RWPE2 (cell line): ENCODE measurements at regions not wholly inside any gene's neighbourhood (a gene's known extent, or its start where the extent isn't known, plus 50 kb on each side); places are given as distances from the start of the nearest gene placed in this dataset.

Experiments
- ATAC-seq: fragments of 200-7000 bp; cut with Tn5 transposase; 3 replicates; pipeline ENCODE4 v1.9.1; 2021; ENCODE audit warnings: low read depth
- DNase-seq: peaks from one replicate; pipeline ENCODE4 v3.0.0-alpha.2; 2020; ENCODE audit warnings: low spot score
- H3K27ac ChIP-seq: fragments of 450-650 bp; 2 replicates; pipeline ENCODE4 v1.5.1; 2017; ENCODE audit warnings: mild to moderate bottlenecking; ENCODE audit not compliant: poor library complexity, severe bottlenecking
- H3K27me3 ChIP-seq: fragments of 250-450 bp; sonication (Bioruptor Pico); 2 replicates; pipeline ENCODE4 v1.5.1; 2021; ENCODE audit warnings: mild to moderate bottlenecking, moderate library complexity; ENCODE audit not compliant: insufficient read depth, poor library complexity, severe bottlenecking
- H3K36me3 ChIP-seq: fragments of 250-450 bp; sonication (Bioruptor Pico); 2 replicates; pipeline ENCODE4 v1.5.1; 2020; ENCODE audit warnings: low read depth, mild to moderate bottlenecking, moderate library complexity
- H3K4me1 ChIP-seq: fragments of 250-450 bp; sonication (Bioruptor Pico); 2 replicates; pipeline ENCODE4 v1.5.1; 2021; ENCODE audit warnings: mild to moderate bottlenecking, moderate library complexity; ENCODE audit not compliant: insufficient read depth, poor library complexity, severe bottlenecking
- H3K4me3 ChIP-seq: fragments of 250-450 bp; sonication (Bioruptor Pico); 2 replicates; pipeline ENCODE4 v1.5.1; 2021; ENCODE audit warnings: mild to moderate bottlenecking, moderate library complexity; ENCODE audit not compliant: severe bottlenecking
- H3K9me3 ChIP-seq: fragments of 250-450 bp; sonication (Bioruptor Pico); 2 replicates; pipeline ENCODE4 v1.5.1; 2021; ENCODE audit warnings: mild to moderate bottlenecking, moderate library complexity; ENCODE audit not compliant: severe bottlenecking
- TF ChIP-seq, protein P1 (sequence below): fragments of 450-650 bp; IDR thresholded peaks from one replicate; pipeline ENCODE4 v1.5.1; 2017; ENCODE audit warnings: mild to moderate bottlenecking, moderate library complexity; ENCODE audit not compliant: poor library complexity, severe bottlenecking

DNA sequence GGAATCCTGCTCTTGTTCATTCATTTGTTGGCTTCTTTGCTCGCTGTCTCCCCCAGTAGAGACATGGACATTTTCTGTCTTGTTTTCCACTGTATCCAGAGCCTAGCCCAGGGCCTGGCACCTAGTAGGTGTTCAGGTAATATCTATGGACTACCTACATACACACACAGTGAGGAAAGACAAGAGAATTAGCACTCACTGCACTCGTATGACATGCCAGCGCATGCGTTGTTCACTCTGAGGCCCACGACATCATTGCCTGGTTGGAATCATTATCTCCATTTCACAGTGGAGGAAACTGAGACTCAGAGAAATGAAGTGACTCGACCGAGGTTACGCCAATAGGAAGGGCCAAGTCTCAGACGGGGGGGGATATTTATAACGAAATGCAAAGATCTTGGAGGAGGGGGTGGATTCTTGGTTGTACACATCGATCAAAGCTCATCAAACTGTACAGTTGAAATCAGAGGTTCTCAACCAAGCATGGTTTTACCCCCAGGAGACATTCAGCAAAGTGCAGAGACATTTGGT is 140.1 kb upstream of the PTPN1 start:
- no peak overlapping the region for H3K4me3 ChIP-seq
- ATAC-seq (no peak), DNase-seq (no peak)
- no peaks in the 10 kb centered on the region for H3K36me3 ChIP-seq
- H3K4me1 ChIP-seq = peaks cover 26% of the 10 kb centered on the region
- H3K9me3 ChIP-seq = no peaks in the 10 kb centered on the region
- no peaks in the 10 kb centered on the region for H3K27me3 ChIP-seq
- no peak overlapping the region for H3K27ac ChIP-seq
- TF ChIP-seq, protein P1, sequence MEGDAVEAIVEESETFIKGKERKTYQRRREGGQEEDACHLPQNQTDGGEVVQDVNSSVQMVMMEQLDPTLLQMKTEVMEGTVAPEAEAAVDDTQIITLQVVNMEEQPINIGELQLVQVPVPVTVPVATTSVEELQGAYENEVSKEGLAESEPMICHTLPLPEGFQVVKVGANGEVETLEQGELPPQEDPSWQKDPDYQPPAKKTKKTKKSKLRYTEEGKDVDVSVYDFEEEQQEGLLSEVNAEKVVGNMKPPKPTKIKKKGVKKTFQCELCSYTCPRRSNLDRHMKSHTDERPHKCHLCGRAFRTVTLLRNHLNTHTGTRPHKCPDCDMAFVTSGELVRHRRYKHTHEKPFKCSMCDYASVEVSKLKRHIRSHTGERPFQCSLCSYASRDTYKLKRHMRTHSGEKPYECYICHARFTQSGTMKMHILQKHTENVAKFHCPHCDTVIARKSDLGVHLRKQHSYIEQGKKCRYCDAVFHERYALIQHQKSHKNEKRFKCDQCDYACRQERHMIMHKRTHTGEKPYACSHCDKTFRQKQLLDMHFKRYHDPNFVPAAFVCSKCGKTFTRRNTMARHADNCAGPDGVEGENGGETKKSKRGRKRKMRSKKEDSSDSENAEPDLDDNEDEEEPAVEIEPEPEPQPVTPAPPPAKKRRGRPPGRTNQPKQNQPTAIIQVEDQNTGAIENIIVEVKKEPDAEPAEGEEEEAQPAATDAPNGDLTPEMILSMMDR = no peak

DNA sequence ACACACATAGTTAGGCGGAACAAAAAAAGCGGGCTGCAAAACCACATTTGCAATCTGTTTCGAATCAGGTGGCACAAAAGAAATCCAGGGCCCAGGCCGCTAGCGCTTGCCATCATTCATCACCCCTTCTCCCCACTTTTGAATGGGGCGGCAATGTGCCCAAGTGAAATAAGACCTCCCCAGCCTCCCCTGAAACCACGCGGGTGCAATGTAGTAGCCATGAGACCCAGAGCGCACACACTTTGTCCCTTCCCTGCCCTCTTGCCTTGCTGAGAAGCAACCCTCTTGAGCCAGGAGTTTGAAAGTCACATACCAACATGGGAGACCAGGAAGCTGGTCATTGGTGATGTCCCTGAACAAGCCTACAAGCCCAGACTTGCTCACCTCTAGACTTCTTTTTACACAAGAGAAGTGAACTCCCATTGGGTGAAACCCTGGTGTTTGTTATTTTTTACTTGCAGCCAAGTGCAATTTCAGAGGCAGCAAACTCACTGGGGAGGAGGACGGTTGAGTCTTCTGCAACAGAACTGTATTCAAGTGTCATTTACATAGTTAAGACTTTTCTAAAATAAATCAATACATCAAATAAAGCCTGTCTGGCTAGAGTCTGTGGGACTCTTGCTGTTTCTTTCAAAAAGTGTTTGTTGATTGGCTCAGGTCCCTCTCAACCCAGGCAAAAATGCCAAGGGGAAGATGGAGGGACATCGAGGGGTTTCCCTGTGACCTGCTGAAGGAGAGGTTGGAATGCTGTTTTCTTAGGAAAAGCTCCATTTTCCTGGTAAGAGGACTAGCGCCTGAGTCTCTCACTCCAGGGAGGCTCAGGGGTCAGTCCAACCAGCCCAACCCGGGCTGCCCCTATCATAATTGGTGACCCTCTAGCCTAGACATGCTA is 138.1 kb upstream of the PTPN1 start:
- ATAC-seq (peak; percentile 14), DNase-seq (no peak)
- H3K9me3 ChIP-seq = no peaks in the 10 kb centered on the region
- H3K27ac ChIP-seq = peak overlapping the region; percentile 42
- no peaks in the 10 kb centered on the region for H3K36me3 ChIP-seq
- TF ChIP-seq, protein P1 = no peak
- peaks cover 36% of the 10 kb centered on the region for H3K4me1 ChIP-seq
- H3K4me3 ChIP-seq = no peak overlapping the region
- no peaks in the 10 kb centered on the region for H3K27me3 ChIP-seq

DNA sequence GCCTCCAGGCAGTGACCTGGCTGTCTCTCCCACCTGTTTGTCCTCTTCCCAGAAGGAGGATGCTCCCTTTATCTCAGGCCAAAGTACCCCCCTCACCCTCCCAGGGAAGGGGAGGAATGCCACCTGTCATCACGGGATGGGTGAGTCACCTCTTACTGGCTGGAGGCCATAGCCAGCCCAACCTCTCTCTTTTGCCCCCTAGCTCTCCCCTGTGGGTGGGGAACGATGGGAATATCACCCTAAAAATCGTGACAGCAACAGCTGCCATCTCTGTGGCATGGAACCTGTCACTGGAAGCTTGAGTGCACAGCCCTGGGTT is 137.5 kb upstream of the PTPN1 start:
- H3K36me3 ChIP-seq = no peaks in the 10 kb centered on the region
- ATAC-seq (peak; percentile 19), DNase-seq (peak; percentile 83)
- H3K9me3 ChIP-seq = no peaks in the 10 kb centered on the region
- H3K4me3 ChIP-seq = no peak overlapping the region
- H3K27me3 ChIP-seq = no peaks in the 10 kb centered on the region
- TF ChIP-seq, protein P1 = no peak
- peaks cover 38% of the 10 kb centered on the region for H3K4me1 ChIP-seq
- H3K27ac ChIP-seq = peak overlapping the region; percentile 42

DNA sequence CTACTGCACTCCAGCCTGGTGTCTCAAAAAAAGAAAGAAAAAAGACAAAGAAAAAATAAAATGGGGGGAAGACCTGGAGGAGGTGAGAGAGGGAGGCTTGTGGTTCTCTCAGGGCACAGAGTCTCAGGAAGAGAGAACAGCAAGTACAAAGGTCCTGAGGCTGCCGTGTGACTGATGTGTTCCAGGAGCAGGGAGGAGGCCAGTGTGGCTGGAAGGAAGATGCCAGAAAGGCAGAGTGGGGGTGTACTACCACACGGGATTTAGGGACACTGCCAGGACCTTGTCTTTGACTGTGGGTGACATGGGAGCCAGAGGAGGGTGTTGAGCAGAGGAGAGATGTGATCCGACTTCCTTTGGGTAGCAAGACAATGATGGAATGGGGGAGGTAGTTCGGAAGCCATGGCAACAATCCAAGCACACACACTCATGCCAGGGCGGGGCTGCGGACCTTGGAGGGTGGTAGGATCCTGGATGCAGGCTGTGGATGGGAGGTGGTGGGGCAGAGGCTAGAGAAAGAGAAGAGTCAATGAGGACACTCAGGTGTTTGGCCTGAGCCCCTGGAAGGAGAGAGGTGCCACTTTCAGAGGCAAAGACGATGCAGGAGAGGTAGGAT is 136.4 kb upstream of the PTPN1 start:
- TF ChIP-seq, protein P1 = no peak
- no peaks in the 10 kb centered on the region for H3K27me3 ChIP-seq
- DNase-seq (peak; percentile 90), ATAC-seq (peak; percentile 41)
- no peaks in the 10 kb centered on the region for H3K36me3 ChIP-seq
- no peak overlapping the region for H3K4me3 ChIP-seq
- peaks cover 44% of the 10 kb centered on the region for H3K4me1 ChIP-seq
- H3K9me3 ChIP-seq = no peaks in the 10 kb centered on the region
- H3K27ac ChIP-seq = peak overlapping the region; percentile 42
